ENCODE measurements at regions not wholly inside any gene's neighbourhood (a gene's known extent, or its start where the extent isn't known, plus 50 kb on each side); places are given as distances from the start of the nearest gene placed in this dataset. TPM values are rescaled to one million over a fixed set of nuclear protein-coding genes. Genes with fewer than 3 reads are reported as not detected.

DNA sequence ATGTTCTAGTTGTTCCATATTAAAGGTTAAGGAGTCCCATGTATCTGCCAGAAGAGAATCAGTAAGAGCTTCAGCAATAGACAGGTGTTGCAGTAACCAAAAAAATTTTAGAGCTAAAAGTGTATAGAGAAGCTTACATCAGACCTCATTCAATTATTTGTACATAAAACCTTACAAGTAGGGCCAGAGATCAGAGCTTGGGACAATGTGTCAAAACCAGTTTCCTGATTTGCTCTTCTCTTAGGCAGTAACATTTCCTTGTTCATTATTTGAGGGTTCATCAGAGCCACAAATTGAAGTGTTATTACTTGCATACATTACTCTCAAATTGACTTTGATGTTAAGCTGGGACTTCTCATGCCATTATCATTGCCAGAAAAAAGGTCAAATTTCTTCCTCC lies 55.5 kb upstream of the ATXN7L3B start:
- Histone ChIP-seq H3K36me3 (ENCODE audit: low read depth) (no peaks in the 10 kb centered on the region), H3K4me2 (ENCODE audit: unreplicated experiment) (no peak overlapping the region), H2AFZ (no peak overlapping the region), H3K9me2 (ENCODE audit: insufficient read depth) (no peaks in the 10 kb centered on the region), H3K27ac (no peak overlapping the region), H3F3A (ENCODE audit: insufficient read depth) (no peaks in the 10 kb centered on the region), H3K9ac (no peak overlapping the region), H3K4me3 (no peak overlapping the region), H3K9me3 (ENCODE audit: low read depth) (no peaks in the 10 kb centered on the region), H3K27me3 (replicated peaks; ENCODE audit: insufficient read depth) (no peaks in the 10 kb centered on the region), H4K20me1 (ENCODE audit: insufficient read depth) (no peaks in the 10 kb centered on the region), H3K79me2 (ENCODE audit: insufficient read depth) (no peaks in the 10 kb centered on the region), H3K4me1 (ENCODE audit: insufficient read depth) (no peaks in the 10 kb centered on the region)
- TF ChIP-seq EZH2 (IDR thresholded peaks at IDR 0.05; ENCODE audit: insufficient read depth, poor library complexity, severe bottlenecking) = no peak
- no peak for TF ChIP-seq EZH2phosphoT487 (IDR thresholded peaks at IDR 0.05; ENCODE audit: insufficient read depth, low read depth)
- in situ Hi-C loops (cut with MboI) = no loop called here
- DNase-seq = no peak

DNA sequence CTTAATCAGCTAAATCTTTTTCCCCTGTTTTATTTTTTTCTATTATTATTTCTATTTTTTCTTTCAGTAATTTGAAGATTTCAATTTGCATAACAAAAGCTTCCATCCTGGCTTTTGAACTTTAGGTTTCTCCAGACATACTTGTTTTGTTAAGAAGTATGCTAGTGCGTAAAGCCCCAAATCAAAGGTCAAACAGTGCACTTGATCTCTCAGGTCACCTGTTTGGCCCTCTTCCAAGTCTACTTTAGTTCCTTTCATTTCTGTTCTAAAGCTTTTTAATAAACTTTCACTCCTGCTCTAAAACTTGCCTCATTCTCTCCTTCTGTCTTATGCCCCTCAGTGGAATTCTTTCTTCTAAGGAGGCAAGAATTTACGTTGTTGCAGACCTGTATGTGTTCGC lies 54.6 kb upstream of the ATXN7L3B start:
- H3K36me3 ChIP-seq (ENCODE audit: low read depth) = no peaks in the 10 kb centered on the region
- no peaks in the 10 kb centered on the region for H3K4me1 ChIP-seq (ENCODE audit: insufficient read depth)
- no peaks in the 10 kb centered on the region for H3F3A ChIP-seq (ENCODE audit: insufficient read depth)
- no peaks in the 10 kb centered on the region for H4K20me1 ChIP-seq (ENCODE audit: insufficient read depth)
- H3K4me3 ChIP-seq = no peak overlapping the region
- in situ Hi-C loops (cut with MboI) = no loop called here
- 19 to 29% methylated on average over 3 of the region's 3 CpGs for WGBS, 2 experiments (ENCODE audit: low coverage in 1 of 2, low lambda C conversion rate in 2 of 2, missing lambda C conversion rate in 2 of 2)
- H3K9me3 ChIP-seq (ENCODE audit: low read depth) = no peaks in the 10 kb centered on the region
- TF ChIP-seq EZH2phosphoT487 (IDR thresholded peaks at IDR 0.05; ENCODE audit: insufficient read depth, low read depth) = no peak
- H3K4me2 ChIP-seq (ENCODE audit: unreplicated experiment) = no peak overlapping the region
- no peaks in the 10 kb centered on the region for H3K79me2 ChIP-seq (ENCODE audit: insufficient read depth)
- no peak overlapping the region for H3K9ac ChIP-seq
- DNase-seq = no peak
- H3K27me3 ChIP-seq (replicated peaks; ENCODE audit: insufficient read depth) = no peaks in the 10 kb centered on the region
- no peak overlapping the region for H2AFZ ChIP-seq
- no peaks in the 10 kb centered on the region for H3K9me2 ChIP-seq (ENCODE audit: insufficient read depth)
- H3K27ac ChIP-seq = no peak overlapping the region

Small RNAs in the stretch of these regions (small RNA-seq; reads per million reads assigned to genes)
- gene AC090502.2 (ENCODE audit: low read depth, low replicate concordance) = not detected
- not detected for gene RF00096 (ENCODE audit: low read depth, low replicate concordance)
- gene RNU6-1012P (ENCODE audit: low read depth, low replicate concordance) = not detected

All from GM23248 (cell line).